Panc1 (cell line): ENCODE measurements at regions not wholly inside any gene's neighbourhood (a gene's known extent, or its start where the extent isn't known, plus 50 kb on each side); places are given as distances from the start of the nearest gene placed in this dataset.

Experiments
- ATAC-seq: fragments of 200-7000 bp; cut with Tn5 transposase; 2 replicates; pipeline ENCODE4 v1.9.1; 2020; ENCODE audit warnings: mild to moderate bottlenecking, moderate library complexity
- BruUV-seq: library from RNA; stranded (reverse); fragments of 400-500 nt; replicated peaks from 2 replicates; lab custom pipeline; 2021; lab: Mats Ljungman, UMichigan
- CTCF ChIA-PET: fragments of 300-600 bp; sonication (Branson Sonifier 250); formaldehyde crosslinking; loops from one replicate; lab custom pipeline; 2022; ENCODE audit warnings: antibody characterized with exemption; lab: Charles Lee
- POLR2A ChIA-PET: fragments of 300-600 bp; sonication (Branson Sonifier 250); formaldehyde crosslinking; loops from one replicate; lab custom pipeline; 2022; ENCODE audit warnings: antibody characterized with exemption; lab: Charles Lee
- DNase-seq: peaks from one replicate; pipeline ENCODE4 v3.0.0-alpha.2; 2010; ENCODE audit warnings: low read depth, low spot score
- H3K27ac ChIP-seq: 2 replicates; pipeline ENCODE4 v1.5.1; 2011; ENCODE audit warnings: mild to moderate bottlenecking, low read length, inconsistent platforms
- H3K27me3 ChIP-seq: fragments of 200-500 bp; sonication (Bioruptor generic); 2 replicates; pipeline ENCODE4 v1.6.0; 2014; ENCODE audit warnings: low read length, inconsistent platforms; ENCODE audit not compliant: control insufficient read depth, insufficient read depth
- H3K36me3 ChIP-seq: fragments of 200-500 bp; sonication (Bioruptor generic); 2 replicates; pipeline ENCODE4 v1.5.1; 2014; ENCODE audit warnings: inconsistent platforms, mild to moderate bottlenecking, low read length, moderate library complexity; ENCODE audit not compliant: control insufficient read depth, insufficient read depth
- H3K4me1 ChIP-seq: 2 replicates; pipeline ENCODE4 v1.5.1; 2011; ENCODE audit warnings: inconsistent platforms, mild to moderate bottlenecking, low read length, moderate library complexity; ENCODE audit not compliant: control insufficient read depth, insufficient read depth
- H3K4me3 ChIP-seq, 2 experiments: 2 replicates each; pipeline ENCODE4 v1.5.1; 2011 to 2012; ENCODE audit warnings: low read depth in 2 of 2, low read length in 2 of 2, mild to moderate bottlenecking in 2 of 2, inconsistent platforms in 1 of 2, moderate library complexity in 1 of 2
- H3K9me3 ChIP-seq: fragments of 200-500 bp; sonication (Bioruptor generic); 2 replicates; pipeline ENCODE4 v1.5.1; 2014; ENCODE audit warnings: low read depth, mild to moderate bottlenecking, inconsistent platforms, low read length, moderate library complexity; ENCODE audit not compliant: control insufficient read depth, insufficient read depth
- CTCF ChIP-seq: fragments of 450-650 bp; IDR thresholded peaks from 2 replicates; pipeline ENCODE4 v1.5.1; 2017; ENCODE audit warnings: mild to moderate bottlenecking
- POLR2AphosphoS5 ChIP-seq: IDR thresholded peaks from 2 replicates; pipeline ENCODE4 v1.6.1; 2012; ENCODE audit warnings: mild to moderate bottlenecking, low read depth, low read length, moderate library complexity
- REST ChIP-seq, 2 experiments: IDR thresholded peaks; 2 replicates each; pipeline ENCODE4 v1.6.1; 2011 to 2012; ENCODE audit warnings: low read depth in 2 of 2, control low read depth in 1 of 2, low read length in 1 of 2, mild to moderate bottlenecking in 1 of 2, moderate library complexity in 1 of 2; ENCODE audit not compliant: insufficient read depth in 1 of 2
- SIN3A ChIP-seq: IDR thresholded peaks from 2 replicates; pipeline ENCODE4 v1.6.1; 2012; ENCODE audit warnings: low read depth, mild to moderate bottlenecking, low read length, moderate library complexity, borderline replicate concordance; ENCODE audit not compliant: insufficient read depth
- TCF7L2 ChIP-seq: IDR thresholded peaks from 2 replicates; pipeline ENCODE4 v1.6.1; 2011; ENCODE audit warnings: mild to moderate bottlenecking, low read depth, low read length, inconsistent platforms
- in situ Hi-C: cut with HindIII; loops from 2 replicates; pipeline ENCODE4 v1.10.0; 2016; ENCODE audit warnings: low sequenced_read_pairs, low pct_unique_long_range_greater_than_20kb
- intact Hi-C: fragments of 100-400 bp; cut with micrococcal nuclease; formaldehyde crosslinking; loops from one replicate; pipeline ENCODE4 v1.10.0; 2022; ENCODE audit not compliant: unreplicated experiment

- in situ Hi-C loops (no loop called here), intact Hi-C loops (no loop called here)
- BruUV-seq: no TSS peak
- H3K9me3 ChIP-seq: no peaks in the 10 kb centered on the region
- H3K27ac ChIP-seq: no peak overlapping the region
- no peaks in the 10 kb centered on the region; the same call in 1 of the 2 replicates for H3K27me3 ChIP-seq
- ATAC-seq (no peak), DNase-seq (no peak)
- H3K4me3 ChIP-seq: no peak overlapping the region
- no peaks in the 10 kb centered on the region for H3K4me1 ChIP-seq
- TF ChIP-seq TCF7L2: no peak
- no peak for TF ChIP-seq POLR2AphosphoS5
- TF ChIP-seq CTCF: no peak
- no peak for TF ChIP-seq SIN3A
- TF ChIP-seq REST (IDR thresholded peaks at IDR 0.05; ENCODE audit: insufficient read depth in 1 of 2, low read depth in 2 of 2, low read length in 1 of 2): no peak
- ChIA-PET CTCF (no interaction called here), POLR2A (no interaction called here)
- H3K36me3 ChIP-seq: no peaks in the 10 kb centered on the region
Measured at GRCh38 chr12:113759135-113759534, 207.0 kb downstream of the RBM19 start.

- H3K27ac ChIP-seq: no peak overlapping the region
- no peaks in the 10 kb centered on the region for H3K4me1 ChIP-seq
- no peak for DNase-seq
- in situ Hi-C loops (no loop called here), intact Hi-C loops (no loop called here)
- H3K4me3 ChIP-seq: no peak overlapping the region
- no peaks in the 10 kb centered on the region for H3K36me3 ChIP-seq
- CTCF ChIA-PET: no interaction called here
- H3K9me3 ChIP-seq: no peaks in the 10 kb centered on the region
- TF ChIP-seq SIN3A: no peak
- no peak for TF ChIP-seq REST (IDR thresholded peaks at IDR 0.05; ENCODE audit: insufficient read depth in 1 of 2, low read depth in 2 of 2, low read length in 1 of 2)
- POLR2A ChIA-PET: no interaction called here
- H3K27me3 ChIP-seq: no peaks in the 10 kb centered on the region; the same call in 1 of the 2 replicates
- ATAC-seq: no peak
- no TSS peak for BruUV-seq
Measured at GRCh38 chr12:113758165-113758924, 207.8 kb downstream of the RBM19 start.
